NCI-H524 (cell line): ENCODE measurements at regions not wholly inside any gene's neighbourhood (a gene's known extent, or its start where the extent isn't known, plus 50 kb on each side); places are given as distances from the start of the nearest gene placed in this dataset.
"Not testable (repeated sequence)": the region's sequence is repeated elsewhere in the genome, so short reads cannot be mapped to it uniquely, and the experiment has no call there.

Experiments
- DNase-seq, 2 experiments: peaks; one replicate each; lab custom pipeline; 2025; lab: John Stamatoyannopoulos, UW

DNA sequence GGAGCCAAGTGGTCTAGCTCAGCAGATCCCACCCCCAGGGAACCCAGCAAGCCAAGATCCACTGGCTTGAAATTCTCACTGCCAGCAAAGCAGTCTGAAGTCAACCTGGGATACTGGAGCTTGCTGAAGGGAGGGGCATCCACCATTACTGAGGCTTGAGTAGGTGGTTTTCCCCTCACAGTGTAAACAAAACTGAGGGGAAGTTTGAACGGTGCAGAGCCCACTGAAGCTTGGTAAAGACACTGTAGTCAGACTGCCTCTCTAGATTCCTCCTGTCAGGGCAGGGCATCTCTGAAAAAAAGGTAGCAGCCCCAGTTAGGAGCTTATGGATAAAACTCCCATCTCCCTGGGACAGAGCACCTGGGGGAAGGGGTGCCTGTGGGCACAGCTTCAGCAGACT lies 819.5 kb upstream of the EPHA7 start:
- no peak for DNase-seq

DNA sequence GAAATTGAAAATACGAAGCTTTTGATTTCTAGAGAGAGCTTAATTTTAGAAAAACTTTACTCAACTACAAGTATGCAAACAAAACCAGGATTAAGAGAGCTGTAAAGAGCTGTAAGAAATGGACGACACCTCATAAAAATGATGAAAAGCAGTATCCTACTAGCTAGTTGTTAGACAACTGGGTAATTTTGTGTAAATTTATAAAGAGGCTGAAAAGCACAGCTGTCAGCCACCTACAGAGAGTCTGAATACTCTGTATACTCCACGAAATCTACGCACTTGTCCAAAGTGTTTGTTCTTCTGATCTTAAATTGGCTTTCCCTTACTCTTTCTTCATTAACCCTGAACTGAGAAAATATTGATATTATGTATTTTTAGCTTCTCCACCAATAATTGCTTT lies 808.4 kb upstream of the EPHA7 start:
- no peak for DNase-seq

DNA sequence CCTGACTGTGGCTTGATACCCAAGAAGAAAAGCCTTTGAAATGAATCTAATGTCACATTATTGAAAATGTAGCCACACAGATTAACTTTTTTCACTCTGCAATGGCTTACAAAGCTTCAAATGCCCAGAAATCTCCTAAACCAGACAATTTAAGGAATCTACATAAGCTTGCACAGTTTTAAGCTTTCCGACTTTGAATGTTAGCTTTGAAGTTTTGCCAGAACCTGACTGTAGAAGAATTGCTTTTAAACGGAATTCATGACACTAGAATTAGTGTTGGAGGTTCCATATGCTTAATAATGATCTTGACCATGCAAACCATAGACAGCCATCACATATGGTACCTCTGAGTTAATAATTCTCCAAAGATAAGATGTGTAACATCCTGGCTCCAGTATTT lies 798.5 kb upstream of the EPHA7 start:
- DNase-seq, result peak; percentile 2 to 43

DNA sequence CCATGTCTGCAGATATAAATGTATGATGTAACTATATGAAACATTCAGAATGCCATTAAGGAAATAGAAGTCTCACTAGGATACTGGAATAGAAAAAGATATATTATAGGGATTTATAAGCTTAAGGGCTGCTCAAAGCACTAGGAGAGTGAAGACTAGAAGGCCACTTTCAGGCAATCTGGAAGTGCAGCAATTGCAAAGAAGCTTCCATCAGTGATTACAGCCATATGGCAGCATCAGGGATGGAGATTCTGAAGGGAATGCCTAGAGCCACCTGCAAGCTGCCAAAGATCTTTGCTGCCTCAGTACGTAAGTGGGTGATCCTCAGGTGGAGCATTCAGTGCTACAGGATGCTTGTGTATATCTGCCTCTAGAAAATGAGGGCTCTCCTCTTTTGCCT lies 796.2 kb upstream of the EPHA7 start:
- DNase-seq, result peak; percentile 43 to 88

DNA sequence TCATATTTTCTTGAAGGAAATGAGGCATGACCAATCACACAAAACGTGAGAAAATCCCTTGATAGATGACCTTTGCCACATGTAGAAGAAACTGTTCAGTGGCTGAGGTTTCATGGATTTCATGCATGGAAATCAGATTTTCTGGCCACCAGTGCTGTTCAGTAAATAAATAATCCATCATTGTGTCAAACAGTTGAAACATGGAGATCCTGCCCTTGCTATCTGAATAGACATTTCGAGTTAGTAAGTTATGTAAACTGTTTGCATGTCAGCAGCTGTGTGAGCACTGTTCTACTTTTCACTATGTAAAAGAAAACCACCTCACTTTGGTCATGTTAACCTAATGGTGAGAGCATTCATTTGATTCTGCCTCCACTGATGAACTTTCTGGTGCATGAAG lies 793.9 kb upstream of the EPHA7 start:
- DNase-seq, result no peak

DNA sequence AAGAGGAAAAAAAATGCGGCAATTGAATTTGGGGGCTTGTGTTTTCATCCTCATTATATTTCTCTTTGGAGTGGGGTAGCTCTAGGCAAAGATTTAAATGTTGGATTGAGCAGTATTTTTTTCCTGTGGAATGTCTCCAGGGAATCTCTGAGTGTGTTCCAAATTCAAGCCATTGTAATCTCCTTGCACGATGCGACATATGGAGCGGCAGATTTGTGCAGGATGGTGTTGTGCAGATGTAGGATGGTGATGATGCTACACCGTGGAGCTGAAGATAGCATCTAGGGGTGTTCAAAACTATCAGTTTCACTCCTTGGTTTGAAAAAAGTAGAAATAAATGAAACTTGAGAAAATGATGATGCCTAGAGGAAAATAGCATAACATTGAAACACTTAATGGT lies 777.5 kb upstream of the EPHA7 start:
- peak; percentile 71 to 93 for DNase-seq

DNA sequence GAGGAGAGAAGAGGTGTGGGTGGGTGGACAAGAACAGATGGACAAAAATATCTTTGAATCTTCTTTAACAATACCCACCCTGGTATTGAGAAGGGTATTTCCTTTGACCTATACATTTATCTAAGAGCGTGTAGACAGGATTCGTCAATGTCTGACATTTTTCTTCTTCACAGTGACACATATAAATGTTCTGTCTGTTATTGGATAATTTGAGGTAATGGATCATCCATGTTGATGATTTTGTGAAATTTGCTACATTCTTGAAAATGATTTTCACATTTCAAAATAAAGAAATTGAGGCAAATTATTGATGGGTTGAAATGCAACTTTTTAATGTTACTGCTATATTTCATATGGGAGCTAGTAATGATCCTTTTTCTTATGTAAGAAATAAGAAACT lies 770.7 kb upstream of the EPHA7 start:
- DNase-seq, result no peak

DNA sequence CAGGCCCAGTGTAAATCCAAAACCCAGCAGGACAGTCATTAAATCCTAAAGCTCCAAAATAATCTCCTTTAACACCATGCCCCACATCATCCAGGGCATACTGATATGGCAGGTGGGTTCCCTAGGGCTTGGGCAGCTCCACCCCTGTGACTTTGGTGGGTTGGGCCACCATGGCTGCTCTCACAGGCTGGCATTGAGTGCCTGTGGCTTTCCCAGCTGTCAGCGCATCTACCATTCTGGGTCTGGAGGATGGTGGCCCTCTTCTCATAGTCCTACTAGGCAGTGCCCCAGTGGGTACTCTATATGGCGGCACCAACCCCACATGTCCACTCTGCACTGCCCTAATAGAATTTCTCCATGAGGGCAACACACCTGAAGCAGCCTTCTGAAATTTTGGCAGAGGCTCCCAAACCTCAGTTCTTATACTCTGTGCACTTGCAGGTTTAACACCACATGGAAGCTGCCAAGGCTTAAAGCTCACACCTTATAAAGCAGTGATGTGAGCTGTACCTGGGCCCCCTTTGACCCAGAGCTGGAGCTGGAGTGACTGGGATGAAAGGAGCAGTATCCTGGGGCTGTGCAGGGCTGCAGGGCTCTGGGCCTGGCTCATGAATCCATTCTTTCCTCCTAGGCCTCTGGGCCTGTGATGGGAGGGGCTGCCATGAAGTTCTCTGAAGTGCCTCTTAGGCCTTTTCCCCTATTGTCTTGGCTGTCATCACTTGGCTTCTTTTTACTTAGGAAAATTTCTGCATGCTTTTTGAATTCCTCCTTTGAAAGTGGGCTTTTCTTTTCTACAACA lies 765.5 kb upstream of the EPHA7 start:
- no peak for DNase-seq

DNA sequence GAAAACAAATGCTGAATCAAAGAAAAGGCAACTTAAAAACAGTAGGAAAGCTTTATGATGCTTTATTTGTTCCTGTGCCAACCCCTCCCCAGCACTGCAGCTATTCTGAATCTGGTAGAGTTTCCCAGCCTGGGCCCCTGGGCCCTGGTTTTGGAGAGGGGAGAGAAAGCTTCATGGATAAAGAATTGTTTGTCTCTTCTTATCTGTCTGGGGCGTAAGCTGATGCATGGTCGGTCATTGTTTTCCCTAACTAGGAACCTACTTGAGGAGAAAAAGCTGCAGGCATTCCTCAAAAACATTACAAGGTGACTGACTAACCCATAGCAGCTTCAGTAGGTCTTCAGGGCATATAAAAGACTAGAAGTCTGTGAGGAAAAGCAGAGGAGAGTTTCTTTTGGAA lies 758.1 kb upstream of the EPHA7 start:
- DNase-seq, result no peak

DNA sequence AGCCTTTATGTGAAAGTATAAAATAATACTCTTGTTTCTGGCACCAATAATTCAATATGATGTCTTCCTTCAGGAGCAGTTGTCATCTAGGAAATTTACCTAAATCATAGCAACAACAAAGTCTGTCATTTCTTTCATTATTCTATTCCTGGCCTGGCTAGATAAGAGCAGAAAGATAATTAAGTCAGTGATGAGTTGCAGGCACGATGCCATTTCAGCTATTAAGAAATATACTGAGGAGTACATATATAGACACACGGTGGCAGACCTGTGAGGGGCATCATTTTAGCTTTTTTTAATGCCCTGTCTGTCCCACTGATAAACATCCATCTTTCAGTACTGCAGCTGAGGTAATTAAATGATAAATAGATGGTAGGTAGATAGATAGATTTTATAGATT lies 756.1 kb upstream of the EPHA7 start:
- no peak for DNase-seq

DNA sequence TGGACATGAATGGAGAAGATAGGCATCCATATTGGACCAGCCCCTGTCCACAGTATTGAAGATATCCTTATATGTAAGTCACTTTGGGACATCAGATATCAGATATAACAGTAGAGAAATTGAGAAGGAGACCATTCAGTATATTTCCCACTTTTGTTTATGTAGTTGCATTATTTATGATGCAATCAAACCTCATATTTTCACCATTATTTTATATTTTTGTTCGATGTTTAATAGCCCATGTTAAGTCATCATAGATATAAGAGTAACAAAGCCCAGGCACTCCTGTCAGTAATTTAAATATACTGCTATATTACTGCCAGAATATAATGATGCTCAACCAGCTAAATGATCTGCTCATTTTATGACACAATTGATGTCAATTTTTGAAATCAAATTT lies 744.5 kb upstream of the EPHA7 start:
- no peak for DNase-seq

DNA sequence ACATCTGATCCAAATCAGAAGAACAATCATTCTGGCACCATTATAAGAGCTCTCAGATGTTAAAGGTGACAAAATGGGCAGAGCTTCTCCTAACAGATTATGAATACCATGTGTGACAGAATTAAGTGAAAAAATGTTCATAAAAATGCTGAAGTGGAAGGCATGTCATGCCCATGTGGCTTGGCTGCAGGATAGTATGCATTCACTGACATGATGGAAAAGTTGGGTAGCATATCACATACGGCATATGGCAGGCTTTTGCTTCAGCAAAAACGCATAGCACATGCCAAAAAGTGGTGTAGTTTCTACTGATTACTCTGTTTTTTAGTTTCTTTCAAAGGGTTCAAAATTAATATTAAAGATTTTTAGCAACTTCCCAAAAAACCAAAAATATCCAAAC lies 731.5 kb upstream of the EPHA7 start:
- no peak for DNase-seq

DNA sequence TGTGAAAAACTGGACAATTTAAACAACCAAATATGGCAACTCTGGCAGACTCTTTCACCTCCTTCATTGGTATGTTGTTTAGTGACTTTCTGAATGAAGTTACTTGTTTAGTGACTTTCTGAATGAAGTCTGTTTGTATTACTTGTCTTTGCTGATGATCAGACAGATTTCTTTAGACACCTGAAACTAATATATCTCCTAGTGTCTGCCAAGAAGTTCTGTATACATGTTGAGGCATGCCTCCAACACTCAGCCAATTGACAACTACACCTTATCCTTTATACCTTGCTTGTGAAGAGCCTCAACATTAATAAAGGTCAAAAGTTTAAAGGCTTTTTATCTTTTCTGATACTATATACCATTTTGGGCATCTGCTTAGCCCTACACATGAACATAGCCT lies 725.4 kb upstream of the EPHA7 start:
- DNase-seq, result no peak

DNA sequence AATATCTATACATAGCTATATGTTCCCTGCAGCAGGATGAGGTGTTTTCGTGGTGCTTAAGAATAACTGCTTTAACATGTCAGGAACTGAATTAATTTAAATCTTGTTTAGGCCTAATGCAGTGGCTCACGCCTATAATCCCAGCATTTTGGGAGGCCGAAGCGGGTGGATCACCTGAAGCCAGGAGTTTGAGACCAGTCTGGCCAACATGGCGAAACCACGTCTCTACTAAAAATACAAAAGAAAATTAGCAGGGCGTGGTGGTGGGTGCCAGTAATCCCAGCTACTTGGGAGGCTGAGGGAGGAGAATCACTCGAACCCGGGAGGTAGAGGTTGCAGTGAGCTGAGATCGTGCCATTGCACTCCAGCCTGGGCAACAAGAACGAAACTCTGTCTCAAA lies 717.8 kb upstream of the EPHA7 start:
- not testable (repeated sequence) for DNase-seq

DNA sequence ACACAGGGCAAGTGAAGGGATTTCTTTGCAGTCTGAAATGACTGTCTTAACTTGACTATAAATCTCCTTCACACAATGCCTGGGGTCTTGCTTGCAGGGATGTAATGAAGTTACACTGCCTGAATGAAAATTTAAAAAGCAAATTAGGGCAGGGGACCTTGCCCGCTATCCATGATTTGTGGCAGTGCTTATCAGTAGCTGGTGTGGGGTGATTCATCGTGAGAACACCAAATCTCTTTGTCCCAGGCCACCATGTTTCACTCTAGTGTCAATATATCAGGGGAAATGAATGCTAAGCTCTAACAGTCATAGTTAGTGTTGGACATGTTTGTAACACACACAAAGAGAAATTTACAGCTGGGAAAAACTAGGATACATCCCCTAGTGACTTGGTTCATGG lies 713.7 kb upstream of the EPHA7 start:
- no peak for DNase-seq

DNA sequence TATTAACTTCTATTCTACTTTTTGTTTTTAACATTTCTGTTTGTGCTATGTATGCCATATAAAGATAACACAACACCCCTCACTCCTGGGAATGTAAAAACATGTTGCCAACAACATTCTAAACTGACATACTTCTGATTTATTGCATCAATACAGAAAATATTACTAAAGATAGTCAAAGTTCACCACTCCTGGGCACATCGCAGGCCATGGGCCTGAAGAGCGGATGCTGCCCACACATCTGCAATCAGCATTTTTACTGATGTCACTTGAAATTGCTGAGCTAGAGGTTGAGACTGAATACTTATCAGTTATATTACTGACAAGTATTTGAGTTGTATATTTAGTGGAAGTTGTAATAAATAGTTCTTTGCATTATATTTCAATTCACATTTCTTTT lies 711.9 kb upstream of the EPHA7 start:
- DNase-seq, result no peak

DNA sequence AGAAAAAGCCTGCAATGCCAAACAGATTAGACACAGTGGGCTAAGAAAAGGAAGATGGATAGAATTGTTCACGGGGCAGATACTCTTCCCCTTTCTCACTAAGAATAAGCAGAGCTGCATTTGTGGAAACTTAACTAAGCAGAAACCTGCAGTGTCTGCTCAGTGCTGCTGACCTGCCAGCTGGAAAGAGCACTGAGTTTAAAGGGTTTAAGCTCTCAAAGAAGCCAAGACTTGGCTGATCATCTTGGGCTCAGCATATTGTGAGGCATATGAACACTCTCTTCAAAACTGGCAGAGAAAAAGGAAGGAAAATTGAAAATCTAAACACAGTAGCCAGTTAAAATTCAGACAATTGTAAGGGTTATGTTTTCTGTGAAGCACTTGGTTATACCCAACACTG lies 711.1 kb upstream of the EPHA7 start:
- peak; percentile 25 to 82 for DNase-seq

DNA sequence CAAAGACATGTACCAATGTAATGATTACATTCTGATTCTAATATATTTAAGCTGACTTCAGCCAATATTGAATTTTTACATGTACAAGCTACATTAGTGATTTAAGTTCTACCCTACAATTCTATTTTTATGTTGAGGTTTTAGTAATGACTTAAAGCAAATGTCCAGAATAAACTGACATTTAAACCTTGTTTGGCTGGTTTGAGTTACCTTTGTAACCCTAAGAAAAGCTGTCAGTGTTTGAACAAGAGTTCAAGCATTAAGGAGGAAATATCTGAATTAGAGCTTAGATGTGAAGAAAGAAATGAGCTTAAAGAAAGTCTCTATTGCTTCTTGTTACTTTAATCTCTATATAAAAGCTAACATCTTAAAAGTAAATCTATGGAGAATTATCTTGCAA lies 710.6 kb upstream of the EPHA7 start:
- DNase-seq, result no peak

DNA sequence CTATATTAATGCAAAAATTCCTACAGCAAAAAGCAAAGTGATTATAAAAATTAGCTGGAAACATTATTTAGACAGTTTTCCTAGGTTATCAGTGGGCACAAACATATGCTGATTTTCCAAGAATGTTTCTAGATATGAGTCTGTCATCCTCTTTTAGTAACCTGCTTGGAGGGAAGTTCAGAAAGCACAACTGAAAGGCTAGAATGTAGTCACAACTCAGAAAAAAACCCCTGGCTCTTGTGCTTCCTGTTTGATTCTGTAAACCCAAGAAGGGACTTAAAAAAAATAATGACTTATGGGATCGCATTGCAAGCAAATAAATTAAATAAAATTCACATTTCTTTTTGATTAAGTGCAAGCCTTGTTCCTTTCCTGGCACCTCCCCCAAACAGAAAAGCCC lies 708.4 kb upstream of the EPHA7 start:
- no peak for DNase-seq

DNA sequence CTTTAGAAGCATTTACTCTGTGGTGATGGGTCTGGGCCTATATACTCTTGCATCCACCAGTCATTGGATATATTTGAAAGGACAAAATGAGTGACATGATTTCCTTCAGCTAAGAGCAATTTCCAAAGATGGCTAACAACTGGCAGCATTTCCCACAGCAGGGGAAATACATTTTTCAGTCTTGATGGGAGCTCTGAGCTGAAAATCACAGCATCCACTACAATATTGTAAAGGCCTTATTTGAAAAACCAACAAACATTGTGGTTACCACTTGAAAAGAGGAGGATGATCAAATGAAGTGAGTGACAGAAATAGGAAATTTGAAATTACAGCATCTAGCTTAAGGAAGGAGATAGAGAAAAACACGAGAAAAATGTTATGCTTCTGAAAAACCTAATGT lies 705.0 kb upstream of the EPHA7 start:
- DNase-seq, result no peak

DNA sequence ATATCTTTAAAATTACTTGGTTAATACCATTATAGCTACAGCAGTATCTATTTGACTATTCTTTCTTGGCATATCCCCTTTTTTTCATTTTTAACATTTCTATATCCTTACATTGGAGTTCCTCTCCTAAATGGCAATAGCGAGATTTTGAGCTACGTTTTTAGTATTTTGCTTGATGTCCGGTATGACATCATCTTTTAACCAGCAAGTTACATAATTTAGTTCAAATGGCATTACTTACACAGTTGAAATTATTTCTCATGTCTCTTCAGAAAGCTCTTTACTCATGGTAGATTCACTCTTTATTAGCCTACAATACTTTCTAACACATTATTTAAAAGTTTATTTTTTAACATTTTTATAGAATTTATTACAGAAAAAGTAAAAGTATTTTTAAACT lies 701.7 kb upstream of the EPHA7 start:
- no peak for DNase-seq

DNA sequence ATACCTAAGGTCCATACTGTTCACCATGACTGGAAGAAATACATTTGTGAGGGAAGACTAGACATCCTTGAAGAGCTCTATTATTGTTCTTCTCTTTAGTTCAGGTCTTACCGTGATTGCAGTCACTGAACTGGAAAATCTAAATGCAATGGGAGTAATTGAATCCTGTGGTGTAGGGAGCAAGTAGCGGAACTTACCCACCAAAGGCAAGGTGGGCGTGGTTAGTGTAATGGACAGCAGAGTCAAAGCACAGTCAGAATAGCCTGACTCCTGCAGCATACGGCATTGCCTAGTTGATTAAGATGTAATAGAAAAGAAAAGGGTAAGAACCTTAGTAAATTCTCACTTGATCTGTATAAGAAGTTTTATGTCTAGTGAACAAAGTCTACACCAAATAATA lies 679.7 kb upstream of the EPHA7 start:
- no peak for DNase-seq

DNA sequence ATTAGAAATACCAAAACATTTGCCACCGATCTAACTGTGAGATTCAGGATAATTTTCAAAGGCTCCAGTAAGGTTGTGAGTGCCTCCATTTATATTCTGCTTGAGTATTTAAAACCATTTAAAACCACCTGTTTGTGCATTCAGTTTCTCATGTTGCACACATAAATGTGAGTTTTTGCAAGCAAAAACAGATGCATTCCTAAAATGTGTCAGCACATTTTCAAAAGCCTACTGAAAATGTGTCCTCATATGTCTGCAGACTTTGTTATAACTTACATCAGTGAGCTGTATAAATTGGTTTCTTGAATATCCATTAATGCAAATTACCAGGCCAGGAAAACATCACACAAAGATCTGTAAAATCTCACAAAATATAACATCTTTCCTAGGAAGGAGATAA lies 676.6 kb upstream of the EPHA7 start:
- DNase-seq, result no peak

DNA sequence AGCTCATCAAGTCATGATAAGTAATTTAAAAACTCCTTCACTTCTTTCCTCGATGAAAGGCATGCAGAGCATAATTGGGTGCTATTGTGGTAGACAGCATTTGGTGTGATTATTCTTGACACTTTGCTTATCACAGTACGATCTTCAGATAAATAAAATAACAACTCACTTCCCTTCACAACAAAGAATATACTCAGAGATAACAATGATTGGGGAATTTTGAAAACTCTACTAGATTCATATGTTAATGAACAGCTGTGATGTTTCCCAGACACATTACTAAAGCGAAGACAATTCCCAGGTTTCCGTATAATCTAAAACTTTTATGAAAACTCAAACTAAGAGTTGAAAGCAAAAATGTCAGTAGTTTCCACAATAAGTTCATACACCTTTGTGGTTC lies 670.6 kb upstream of the EPHA7 start:
- DNase-seq, result no peak

DNA sequence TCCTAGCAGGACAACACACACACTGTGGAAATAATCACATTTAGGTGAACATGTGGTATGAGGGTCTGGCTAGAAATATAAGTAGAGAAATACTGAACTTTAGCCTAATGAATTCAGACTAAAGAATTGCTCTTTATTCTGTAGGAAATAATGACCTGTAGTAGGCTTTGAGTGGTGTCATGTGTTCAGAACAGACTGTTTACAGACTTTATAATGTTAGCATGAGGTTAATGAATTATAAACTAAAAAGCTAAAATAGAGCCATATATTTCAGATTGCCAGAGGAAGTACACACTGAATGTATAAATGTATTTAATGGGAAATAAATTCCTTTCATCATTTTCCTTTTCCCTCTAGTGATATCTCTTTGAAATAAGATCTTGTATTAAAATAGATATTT lies 669.5 kb upstream of the EPHA7 start:
- DNase-seq, result no peak
